Spleen (tissue), 11 donors: ENCODE measurements at regions not wholly inside any gene's neighbourhood (a gene's known extent, or its start where the extent isn't known, plus 50 kb on each side); places are given as distances from the start of the nearest gene placed in this dataset.

Experiments used
- DNase-seq: peaks from one replicate; pipeline ENCODE4 v3.0.0-alpha.2; 2020
- H3K27ac ChIP-seq, 8 donors: fragments of 200-600 bp; sonication (generic) in 7 of 8; 1 replicate in 4 of 8; 2 replicates in 4 of 8; pipeline versions ENCODE4 v1.5.0 to v1.8.0; 2016 to 2021; ENCODE audit warnings: inconsistent platforms in 4 of 8, mild to moderate bottlenecking in 4 of 8, moderate library complexity in 1 of 8
- H3K27me3 ChIP-seq, 7 donors: fragments of 200-600 bp; sonication (generic) in 6 of 7; replicated peaks in 1 of 7; 1 replicate in 4 of 7; 2 replicates in 3 of 7; pipeline versions ENCODE4 v1.5.0 to v1.8.0; 2016 to 2021; ENCODE audit warnings: inconsistent platforms in 3 of 7, mild to moderate bottlenecking in 1 of 7
- H3K36me3 ChIP-seq, 6 donors: fragments of 200-600 bp; sonication (generic) in 5 of 6; 1 replicate in 4 of 6; 2 replicates in 2 of 6; pipeline versions ENCODE4 v1.5.0 to v1.8.0; 2016 to 2021; ENCODE audit warnings: inconsistent platforms in 2 of 6
- H3K4me1 ChIP-seq, 6 donors: fragments of 200-600 bp; sonication (generic) in 5 of 6; 1 replicate in 3 of 6; 2 replicates in 3 of 6; pipeline versions ENCODE4 v1.5.0 to v1.8.0; 2016 to 2021; ENCODE audit warnings: inconsistent platforms in 3 of 6
- H3K4me3 ChIP-seq, 8 donors: fragments of 200-600 bp; sonication (generic) in 7 of 8; 1 replicate in 4 of 8; 2 replicates in 4 of 8; pipeline versions ENCODE4 v1.5.0 to v1.8.0; 2016 to 2021; ENCODE audit warnings: inconsistent platforms in 4 of 8, mild to moderate bottlenecking in 4 of 8, moderate library complexity in 2 of 8
- H3K9me3 ChIP-seq, 8 donors: fragments of 200-600 bp; sonication (generic) in 7 of 8; 1 replicate in 4 of 8; 2 replicates in 4 of 8; pipeline versions ENCODE4 v1.5.0 to v1.8.0; 2016 to 2021; ENCODE audit warnings: inconsistent platforms in 4 of 8
- POLR2A ChIP-seq, 3 donors: fragments of 450-650 bp; IDR thresholded peaks; one replicate each; pipeline ENCODE4 v1.5.1; 2017; ENCODE audit warnings: antibody characterized with exemption in 3 of 3, mild to moderate bottlenecking in 1 of 3
- POLR2AphosphoS5 ChIP-seq, 3 donors: sonication (generic); formaldehyde crosslinking; IDR thresholded peaks; one replicate each; pipeline ENCODE4 v1.5.1; 2017; ENCODE audit warnings: antibody characterized with exemption in 3 of 3
- WGBS, 5 donors: extraction: QIAGEN DNeasy Blood & Tissue Kit in 3 of 5; methylation state at CpG; one replicate each; pipeline versions ENCODE4 v1.1.5 to v1.1.7; 2013 to 2018; 5-methylcytosine and 5-hydroxymethylcytosine counted together
- intact Hi-C: fragments of 100-400 bp; cut with DNase I; formaldehyde crosslinking; loops from one replicate; pipeline ENCODE4 v1.15.0; 2023; ENCODE audit warnings: low total_unique reads
- TF ChIP-seq, protein P1 (sequence below), 11 experiments: fragments of 200-600 bp in 7 of 11; fragments of 450-650 bp in 4 of 11; sonication (generic) in 4 of 11; IDR thresholded peaks in 8 of 11; conservative IDR thresholded peaks in 3 of 11; 1 replicate in 7 of 11; 2 replicates in 4 of 11; pipeline versions ENCODE4 v1.4.0 to v1.8.0; 2016 to 2021; ENCODE audit warnings: antibody characterized with exemption in 11 of 11, inconsistent platforms in 4 of 11, mild to moderate bottlenecking in 1 of 11
- donor health status: healthy with polysubstance abuse.
- donor health status: DM: no; HTN: no; CAD: no; lungs with moderate emphysema.
- donor health status: DM: no; HTN: no; CAD: no.
- donor health status: Bipolar disorder and iron deficiency.
- donor health status: healthy.
- donor health status: DM: no; HTN: no; CAD: no.
- donor health status: DM: yes; HTN: yes; CAD: no.

GRCh38 chr15:61612111-61612510 is 383.0 kb upstream of the RORA start:
- Histone ChIP-seq H3K27ac (no peak overlapping the region), H3K36me3 (no peaks in the 10 kb centered on the region), H3K4me3 (no peak overlapping the region), H3K4me1 (no peaks in the 10 kb centered on the region), H3K9me3 (peaks cover 2 to 48% (median 36%) of the 10 kb centered on the region in 8 donors), H3K27me3 (no peaks in the 10 kb centered on the region)
- TF ChIP-seq, protein P1, sequence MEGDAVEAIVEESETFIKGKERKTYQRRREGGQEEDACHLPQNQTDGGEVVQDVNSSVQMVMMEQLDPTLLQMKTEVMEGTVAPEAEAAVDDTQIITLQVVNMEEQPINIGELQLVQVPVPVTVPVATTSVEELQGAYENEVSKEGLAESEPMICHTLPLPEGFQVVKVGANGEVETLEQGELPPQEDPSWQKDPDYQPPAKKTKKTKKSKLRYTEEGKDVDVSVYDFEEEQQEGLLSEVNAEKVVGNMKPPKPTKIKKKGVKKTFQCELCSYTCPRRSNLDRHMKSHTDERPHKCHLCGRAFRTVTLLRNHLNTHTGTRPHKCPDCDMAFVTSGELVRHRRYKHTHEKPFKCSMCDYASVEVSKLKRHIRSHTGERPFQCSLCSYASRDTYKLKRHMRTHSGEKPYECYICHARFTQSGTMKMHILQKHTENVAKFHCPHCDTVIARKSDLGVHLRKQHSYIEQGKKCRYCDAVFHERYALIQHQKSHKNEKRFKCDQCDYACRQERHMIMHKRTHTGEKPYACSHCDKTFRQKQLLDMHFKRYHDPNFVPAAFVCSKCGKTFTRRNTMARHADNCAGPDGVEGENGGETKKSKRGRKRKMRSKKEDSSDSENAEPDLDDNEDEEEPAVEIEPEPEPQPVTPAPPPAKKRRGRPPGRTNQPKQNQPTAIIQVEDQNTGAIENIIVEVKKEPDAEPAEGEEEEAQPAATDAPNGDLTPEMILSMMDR (IDR thresholded peaks at IDR 0.05 in 8 of 11, conservative IDR thresholded peaks at IDR 0.05 in 3 of 11), result no peak
- TF ChIP-seq POLR2AphosphoS5 (IDR thresholded peaks at IDR 0.05) (no peak), POLR2A (IDR thresholded peaks at IDR 0.05) (no peak)
- DNase-seq, result no peak
- intact Hi-C loops, result no loop called here

- Histone ChIP-seq H3K9me3 (no peaks in the 10 kb centered on the region), H3K27me3 (no peaks in the 10 kb centered on the region), H3K4me3 (no peak overlapping the region), H3K36me3 (no peaks in the 10 kb centered on the region), H3K27ac (no peak overlapping the region), H3K4me1 (no peaks in the 10 kb centered on the region)
- intact Hi-C loops, result no loop called here
- TF ChIP-seq, protein P1 (IDR thresholded peaks at IDR 0.05 in 8 of 11, conservative IDR thresholded peaks at IDR 0.05 in 3 of 11), result no peak
- no peak for TF ChIP-seq POLR2AphosphoS5 (IDR thresholded peaks at IDR 0.05)
- no peak for TF ChIP-seq POLR2A (IDR thresholded peaks at IDR 0.05)
- DNase-seq, result no peak
- WGBS, 5 donors, result 86 to 96% (median 89%) methylated on average over 6 of the region's 6 CpGs
Measured at GRCh38 chr15:61605343-61605742, 376.2 kb upstream of the RORA start.

- intact Hi-C loops, result no loop called here
- DNase-seq, result no peak
- Histone ChIP-seq H3K27me3 (no peaks in the 10 kb centered on the region), H3K4me1 (no peaks in the 10 kb centered on the region), H3K36me3 (no peaks in the 10 kb centered on the region), H3K27ac (no peak overlapping the region), H3K9me3 (peaks cover 0 to 8% (median 2%) of the 10 kb centered on the region in 8 donors), H3K4me3 (no peak overlapping the region)
- TF ChIP-seq POLR2AphosphoS5 (IDR thresholded peaks at IDR 0.05) (no peak), POLR2A (IDR thresholded peaks at IDR 0.05) (no peak)
- TF ChIP-seq, protein P1 (IDR thresholded peaks at IDR 0.05 in 8 of 11, conservative IDR thresholded peaks at IDR 0.05 in 3 of 11), result no peak
- 70 to 77% (median 73%) methylated on average over 11 of the region's 11 CpGs for WGBS, 5 donors
Measured at GRCh38 chr15:61598655-61599054, 369.6 kb upstream of the RORA start.

DNA sequence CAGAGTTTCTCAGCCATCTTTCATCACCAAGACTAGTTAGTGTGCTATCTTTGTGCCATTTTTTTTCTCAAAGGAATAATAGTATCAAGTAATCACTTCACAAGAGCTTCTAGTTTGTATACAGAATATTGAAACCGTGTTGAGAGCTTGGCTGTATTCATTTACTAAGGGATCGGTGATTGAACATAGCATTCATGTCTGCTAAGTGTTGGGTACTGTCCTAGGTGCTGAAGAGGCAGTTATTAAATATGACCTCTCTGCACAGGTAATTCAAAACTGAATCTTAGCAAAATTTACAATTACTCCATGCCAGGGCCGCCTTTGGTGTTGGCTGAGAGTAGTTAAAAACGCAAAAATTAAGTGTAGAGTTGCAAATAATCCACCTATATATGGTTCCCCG is 355.3 kb upstream of the RORA start:
- intact Hi-C loops, result no loop called here
- WGBS, 5 donors, result 69 to 77% (median 71%) methylated on average over 5 of the region's 5 CpGs
- H3K36me3 ChIP-seq, result no peaks in the 10 kb centered on the region
- no peaks in the 10 kb centered on the region for H3K4me1 ChIP-seq
- H3K4me3 ChIP-seq, result no peak overlapping the region
- TF ChIP-seq, protein P1 (IDR thresholded peaks at IDR 0.05 in 8 of 11, conservative IDR thresholded peaks at IDR 0.05 in 3 of 11), result no peak
- TF ChIP-seq POLR2AphosphoS5 (IDR thresholded peaks at IDR 0.05) (no peak), POLR2A (IDR thresholded peaks at IDR 0.05) (no peak)
- DNase-seq, result no peak
- H3K9me3 ChIP-seq, result peaks cover 0 to 25% (median 5%) of the 10 kb centered on the region in 8 donors
- H3K27ac ChIP-seq, result no peak overlapping the region
- H3K27me3 ChIP-seq, result no peaks in the 10 kb centered on the region
